GM21825 (cell line): ENCODE measurements at regions not wholly inside any gene's neighbourhood (a gene's known extent, or its start where the extent isn't known, plus 50 kb on each side); places are given as distances from the start of the nearest gene placed in this dataset.
"Not testable (repeated sequence)": the region's sequence is repeated elsewhere in the genome, so short reads cannot be mapped to it uniquely, and the experiment has no call there.

Experiments used
- ATAC-seq: cut with Tn5 transposase; IDR thresholded peaks from one replicate; pipeline ENCODE4 v1.9.1; 2021; ENCODE audit warnings: mild to moderate bottlenecking, moderate library complexity; ENCODE audit not compliant: unreplicated experiment

DNA sequence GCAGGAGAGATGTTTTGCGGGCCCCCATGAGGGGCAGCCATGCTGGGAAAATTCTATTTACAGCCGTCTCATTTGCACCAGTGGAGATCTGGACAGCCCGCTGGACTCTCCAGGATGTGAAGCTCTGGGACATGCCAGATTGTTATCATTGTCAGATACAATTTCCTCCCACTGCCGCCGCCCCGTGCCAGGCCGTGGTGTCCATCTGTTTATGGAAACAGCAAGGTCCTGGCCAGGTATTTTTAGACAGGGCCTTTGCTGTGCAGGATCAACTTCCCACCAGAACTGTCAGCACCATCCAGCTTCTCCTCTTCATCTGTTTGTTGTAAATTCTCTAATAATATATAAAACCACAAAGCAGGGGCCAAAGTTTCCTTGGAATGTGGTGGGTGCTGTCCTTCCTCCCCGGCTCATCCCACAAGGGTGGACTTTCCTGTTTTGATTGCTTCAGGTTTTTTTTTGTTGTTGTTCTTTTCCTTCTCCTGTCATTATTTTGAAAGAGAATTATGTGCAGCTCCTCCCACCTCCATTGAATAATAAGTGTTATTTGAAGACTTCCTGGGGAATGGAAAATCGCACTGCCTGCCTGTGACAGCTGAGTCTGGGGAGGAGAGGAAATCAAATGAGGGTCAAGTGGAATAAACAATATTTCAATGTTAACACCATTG, 398.1 kb downstream of the TNS1 start:
- no peak for ATAC-seq

DNA sequence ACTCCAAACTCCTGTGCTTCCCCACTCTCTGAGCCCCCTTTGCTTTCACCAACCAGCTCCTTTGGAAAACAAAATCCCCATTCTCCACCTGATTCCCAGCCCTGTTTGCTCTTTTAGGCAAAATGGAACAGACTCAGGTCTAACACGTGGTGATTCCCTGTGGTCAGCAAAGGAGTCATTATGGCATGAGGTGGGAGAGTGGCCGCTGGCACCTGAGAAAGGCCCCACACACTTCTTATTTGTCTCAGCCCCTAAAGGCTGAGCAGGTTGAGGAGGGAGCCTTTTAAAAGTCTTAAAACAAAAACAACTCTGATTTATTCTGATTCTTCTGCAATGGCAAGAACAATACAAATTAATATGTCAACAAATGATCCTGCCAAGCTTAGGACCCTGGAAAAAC, 401.2 kb downstream of the TNS1 start:
- ATAC-seq: no peak

DNA sequence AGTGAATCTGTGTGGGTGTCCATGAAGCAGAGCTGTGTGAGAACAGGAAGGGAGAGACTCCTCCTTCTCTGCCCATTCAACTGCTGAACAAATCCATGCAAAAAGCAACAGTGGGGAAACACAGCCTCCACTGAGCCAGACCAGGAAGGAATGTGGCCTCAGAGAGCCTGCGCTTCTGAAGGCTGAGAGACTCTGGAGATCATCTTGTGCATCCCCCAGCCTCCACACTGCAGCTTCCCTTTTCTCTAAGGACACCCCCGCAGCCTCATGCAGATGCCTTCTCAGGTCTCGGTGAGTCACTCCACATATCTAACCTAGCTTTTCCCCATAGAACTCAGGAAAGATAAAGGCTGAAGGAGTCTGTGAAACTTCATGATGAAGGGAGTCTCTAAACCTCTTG, 402.9 kb downstream of the TNS1 start:
- ATAC-seq: no peak

DNA sequence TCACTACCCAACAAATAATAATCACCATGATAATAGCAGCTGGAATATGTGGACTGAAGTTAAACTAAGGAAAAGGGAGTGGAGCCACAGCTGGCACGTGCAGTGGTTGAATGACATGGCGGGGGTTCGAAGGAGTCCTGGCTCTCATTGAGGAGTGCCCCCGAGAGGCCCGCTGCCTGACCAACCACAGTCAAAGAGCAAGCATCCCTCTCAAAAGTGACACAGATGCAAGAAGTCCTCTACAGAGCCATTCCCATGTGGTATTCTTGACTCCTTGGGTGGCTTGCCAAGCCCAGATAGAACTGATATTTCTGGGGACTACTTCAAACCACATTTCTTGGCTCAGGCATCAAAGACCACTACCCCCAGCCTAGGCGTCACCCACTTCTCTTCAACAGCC, 405.1 kb downstream of the TNS1 start:
- no peak for ATAC-seq

DNA sequence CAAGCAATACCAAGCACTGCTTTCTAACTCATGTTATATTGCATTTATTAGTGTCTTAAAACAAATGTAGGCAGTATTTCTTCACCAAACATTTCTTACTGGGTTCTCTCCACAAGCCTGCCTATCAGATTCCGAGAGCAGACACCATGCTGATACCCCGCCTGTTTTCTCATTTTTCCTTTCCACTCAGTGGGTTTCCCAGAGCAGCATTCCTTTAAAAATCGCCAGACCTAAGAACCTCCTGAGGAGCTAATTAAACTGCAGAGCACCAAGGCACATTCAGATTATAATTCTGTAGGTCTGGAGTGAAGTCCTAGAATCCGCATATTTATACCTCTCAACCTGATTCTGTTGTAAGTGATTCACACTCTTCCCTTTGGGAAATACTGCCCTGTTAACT, 405.6 kb downstream of the TNS1 start:
- ATAC-seq: no peak

DNA sequence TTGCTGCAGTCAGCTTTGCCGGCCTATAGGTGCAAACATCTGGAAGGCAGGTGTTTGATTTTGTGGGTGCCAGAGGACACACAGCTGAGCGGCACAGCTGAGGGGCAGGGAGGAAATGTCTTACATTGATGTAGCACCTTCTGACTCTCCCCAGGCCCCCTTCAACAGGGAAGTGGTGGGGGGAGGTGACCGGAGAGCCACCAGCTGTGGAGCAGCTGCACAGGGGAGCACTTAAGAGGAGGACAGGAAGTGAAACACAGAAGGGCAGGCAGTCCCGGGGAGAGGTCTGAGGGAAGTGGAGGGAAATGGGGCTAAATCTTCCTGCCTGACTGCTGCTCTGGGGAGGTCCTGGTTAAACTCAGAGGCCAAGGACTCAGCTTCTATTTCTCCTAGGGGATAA, 409.1 kb downstream of the TNS1 start:
- no peak for ATAC-seq

DNA sequence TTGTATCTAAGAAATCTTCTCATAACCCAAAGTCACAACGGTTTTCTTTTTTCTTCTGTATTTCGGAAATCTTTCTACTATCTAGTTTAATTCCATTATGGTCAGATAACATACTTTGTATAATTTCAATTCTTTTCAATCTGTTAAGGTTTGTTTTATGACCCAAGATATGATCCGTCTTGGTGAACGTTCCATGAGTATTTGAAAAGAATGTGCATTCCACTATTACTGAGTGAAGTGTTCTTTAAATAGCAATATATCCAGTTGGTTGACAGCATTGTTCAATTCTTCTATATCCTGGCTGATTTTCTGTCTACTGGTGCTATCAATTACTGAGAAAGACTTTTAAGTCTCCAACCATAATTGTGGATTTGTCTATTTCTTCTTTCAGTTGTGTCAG, 414.5 kb downstream of the TNS1 start:
- ATAC-seq: no peak

DNA sequence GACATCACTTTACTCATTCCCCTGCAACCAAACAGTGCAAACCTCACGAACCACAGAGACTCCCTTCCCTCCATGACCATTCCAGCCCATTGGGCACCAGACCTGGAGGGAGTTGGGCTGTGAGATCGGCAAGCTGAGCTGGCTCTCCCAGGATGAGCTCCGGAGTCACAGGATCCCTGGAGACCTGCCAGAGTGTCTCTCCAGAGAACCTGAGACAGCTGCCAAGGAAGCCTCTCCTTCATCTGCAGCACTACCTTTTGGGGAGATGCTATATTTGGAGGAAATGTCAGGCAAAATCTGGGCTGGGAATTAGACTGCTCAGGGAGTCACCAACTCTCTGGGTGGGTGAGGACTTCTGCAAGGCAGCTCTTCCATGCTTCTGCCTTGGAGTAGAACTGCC, 417.4 kb downstream of the TNS1 start:
- ATAC-seq: no peak

DNA sequence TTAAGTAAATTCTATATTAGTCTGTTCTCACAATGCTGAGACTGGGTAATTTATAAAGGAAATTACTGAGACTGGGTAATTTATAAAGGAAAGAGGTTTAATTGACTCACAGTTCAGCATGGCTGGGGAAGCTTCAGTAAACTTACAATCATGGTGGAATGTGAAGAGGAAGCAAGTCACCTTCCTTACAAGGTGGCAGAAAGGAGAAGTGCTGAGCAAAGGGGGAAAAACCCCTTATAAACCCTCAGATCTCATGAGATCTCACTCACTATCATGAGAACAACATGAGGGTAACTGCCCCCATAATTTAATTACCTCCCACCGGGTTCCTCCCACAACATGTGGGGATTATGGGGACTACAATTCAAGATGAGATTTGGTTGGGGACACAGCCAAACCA, 422.4 kb downstream of the TNS1 start:
- ATAC-seq: not testable (repeated sequence)

DNA sequence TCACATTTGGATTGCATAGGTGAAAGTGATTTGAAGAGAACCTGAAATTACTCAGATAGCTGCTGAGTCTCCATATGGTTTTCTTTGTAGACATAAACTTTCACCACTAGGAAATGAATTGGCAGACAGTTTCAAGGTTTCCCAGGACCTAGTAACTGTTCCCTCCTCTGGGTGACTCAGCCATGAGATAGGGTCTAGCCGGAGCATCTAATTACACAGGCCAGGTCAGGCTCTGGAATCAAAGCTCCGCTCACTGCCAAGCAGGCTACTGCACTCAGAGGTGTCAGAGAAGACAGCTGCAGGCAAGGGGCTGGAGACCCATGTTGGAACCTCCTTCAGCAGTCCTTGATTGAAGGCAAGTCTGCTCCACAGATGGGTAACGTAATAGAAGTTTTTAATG, 429.2 kb downstream of the TNS1 start:
- no peak for ATAC-seq

DNA sequence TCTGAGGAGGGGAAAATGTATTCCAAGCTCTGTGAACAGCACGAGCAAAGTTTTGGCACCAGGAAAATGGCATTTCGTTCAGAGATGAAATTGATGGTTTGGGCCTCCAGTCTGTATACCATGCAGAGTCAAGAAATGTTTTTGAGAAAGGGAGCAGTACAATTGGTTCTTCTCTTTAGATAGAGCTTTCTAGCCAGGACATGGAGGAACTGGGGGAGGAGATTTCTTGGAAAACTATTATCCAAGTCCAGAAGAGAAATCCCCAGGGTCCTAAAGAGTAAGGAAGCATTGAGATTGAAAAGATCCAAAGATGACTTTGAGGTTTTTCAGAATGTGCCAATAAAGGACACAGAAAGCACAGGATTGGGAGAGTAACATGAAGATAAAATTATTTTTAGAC, 432.4 kb downstream of the TNS1 start:
- no peak for ATAC-seq

DNA sequence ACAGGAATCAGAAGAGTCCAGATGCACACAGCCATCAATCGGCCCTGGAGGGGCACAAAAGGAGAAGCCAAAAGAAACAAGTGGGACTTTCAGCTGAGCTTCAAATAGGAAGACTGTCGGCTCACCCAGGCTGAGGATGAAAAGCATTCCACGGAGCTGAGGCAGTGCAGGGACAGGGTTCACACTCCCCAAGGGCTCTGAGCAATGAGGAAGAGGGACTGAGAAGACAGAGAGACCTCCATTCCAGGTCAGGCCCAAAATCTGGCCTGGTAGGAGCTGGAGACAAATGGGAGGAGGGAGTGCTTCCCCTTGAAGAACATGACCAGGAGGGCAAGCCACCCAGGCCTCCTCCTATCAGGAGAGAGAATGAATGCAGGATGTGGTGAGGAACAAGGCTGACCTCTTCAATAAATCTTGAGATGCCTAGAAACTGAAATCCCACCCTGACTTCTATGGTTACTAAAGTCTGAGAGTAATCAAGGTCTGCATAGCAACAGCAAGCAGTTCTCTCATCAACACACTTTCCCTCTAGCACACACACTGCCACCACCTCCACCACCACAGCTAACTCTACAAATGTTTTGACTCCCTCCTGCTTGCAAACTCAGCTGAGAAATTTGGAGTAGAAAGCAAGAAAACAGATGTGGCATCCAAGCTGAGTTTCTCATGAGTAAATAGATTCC, 434.4 kb downstream of the TNS1 start:
- ATAC-seq: no peak

DNA sequence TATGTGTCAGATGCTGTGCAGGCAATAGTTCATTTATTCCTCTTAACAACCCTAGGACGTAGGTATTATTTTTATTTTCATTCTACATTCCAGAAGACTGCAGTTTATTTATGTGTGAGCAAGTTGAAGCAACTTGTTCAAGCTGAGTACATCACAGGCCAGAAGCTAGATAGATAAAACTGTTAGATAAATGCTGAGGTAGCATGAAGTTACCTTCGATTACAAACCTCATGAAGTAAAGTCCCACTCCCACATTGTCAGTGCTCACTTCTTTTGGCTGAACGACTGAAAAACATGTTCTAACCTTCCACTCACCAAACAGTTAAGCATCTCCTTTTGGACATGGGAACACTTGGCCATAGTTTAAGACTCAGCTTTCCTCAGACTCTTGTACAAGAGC, 439.2 kb downstream of the TNS1 start:
- ATAC-seq: no peak

DNA sequence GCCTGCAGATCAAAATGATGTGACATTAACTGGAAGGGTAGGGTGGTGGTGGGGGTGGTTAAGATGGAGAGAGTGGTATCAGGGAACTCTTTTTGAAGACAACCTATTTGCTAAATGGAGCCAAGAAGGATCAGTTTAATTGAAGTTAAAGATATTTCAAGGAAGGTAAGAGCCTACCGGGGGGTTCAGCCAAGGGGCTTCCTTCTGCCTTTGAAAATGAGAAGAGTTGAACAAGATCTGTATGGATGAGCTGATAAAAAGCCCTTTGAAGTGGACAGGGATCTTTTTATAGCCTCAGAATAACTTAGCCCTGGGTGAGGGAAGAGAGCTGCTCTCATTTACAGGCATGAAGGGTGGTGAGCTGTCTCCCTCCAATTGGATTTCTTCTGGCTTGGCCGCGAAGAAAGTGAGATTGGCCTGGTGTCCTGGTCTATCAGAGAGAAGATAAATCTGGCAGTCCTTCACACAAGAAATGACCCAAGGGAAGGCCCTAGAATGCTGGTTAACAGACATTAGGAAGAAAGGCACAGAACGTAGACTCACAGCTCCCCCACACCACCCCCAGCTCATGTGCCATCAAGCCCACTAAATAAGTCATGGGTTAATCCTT, 439.8 kb downstream of the TNS1 start:
- no peak for ATAC-seq

DNA sequence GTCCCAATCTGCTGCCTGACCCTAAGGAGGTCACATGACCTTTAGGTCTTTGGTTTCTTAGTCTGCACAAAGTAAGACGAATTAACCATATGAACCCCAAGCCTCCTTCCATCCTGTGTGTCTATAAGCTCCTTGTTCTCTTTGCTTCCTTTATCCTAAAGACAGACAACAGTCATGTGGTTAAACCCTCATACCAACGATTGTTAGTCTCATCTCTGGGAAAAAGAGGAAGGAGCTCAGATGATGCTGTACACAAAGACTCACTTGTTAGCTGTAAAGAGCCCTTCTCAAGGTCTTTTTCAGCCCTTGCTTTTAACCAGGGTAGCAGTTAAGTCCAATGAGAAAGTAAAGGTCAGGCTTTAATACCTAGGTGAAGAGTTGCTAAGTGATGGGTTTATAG, 443.7 kb downstream of the TNS1 start:
- no peak for ATAC-seq

DNA sequence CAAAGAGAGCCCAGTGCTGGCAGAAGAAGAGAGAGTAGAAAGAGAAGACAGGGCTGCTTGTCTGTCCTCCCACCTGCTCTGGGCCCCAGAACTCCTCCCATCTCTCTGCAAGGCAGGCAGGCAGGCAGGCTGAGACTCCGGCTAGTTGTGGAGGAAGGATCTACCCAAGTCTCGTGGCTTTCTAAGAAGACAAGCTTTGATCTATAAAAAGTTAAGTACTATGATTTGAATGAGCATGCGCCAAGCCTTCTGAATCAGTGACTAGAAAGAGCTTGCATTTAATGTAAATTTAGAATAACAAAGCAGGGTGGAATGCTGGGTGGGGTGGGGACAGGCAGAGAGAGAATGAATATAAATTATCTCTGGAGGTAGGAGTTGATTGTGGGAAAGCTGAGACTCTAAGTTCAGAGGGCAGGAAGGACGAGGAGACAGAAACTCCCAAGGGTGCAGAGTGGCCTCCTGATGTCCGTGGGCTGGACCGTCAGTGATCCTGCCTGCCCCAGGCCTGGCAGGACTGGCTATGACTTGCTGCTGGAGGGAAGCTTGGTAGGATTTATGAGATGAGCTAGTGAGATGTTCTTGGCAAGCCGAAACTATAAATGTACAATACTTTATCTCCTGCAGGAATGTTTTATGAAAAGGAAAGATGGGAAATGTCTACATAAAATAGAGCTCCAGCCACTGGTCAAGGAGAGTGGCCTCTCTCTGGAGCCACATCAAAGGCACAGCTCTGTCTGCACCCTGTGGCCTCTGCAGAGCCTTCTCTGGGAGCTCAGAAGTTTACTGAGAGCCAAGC, 447.5 kb downstream of the TNS1 start:
- ATAC-seq: no peak

DNA sequence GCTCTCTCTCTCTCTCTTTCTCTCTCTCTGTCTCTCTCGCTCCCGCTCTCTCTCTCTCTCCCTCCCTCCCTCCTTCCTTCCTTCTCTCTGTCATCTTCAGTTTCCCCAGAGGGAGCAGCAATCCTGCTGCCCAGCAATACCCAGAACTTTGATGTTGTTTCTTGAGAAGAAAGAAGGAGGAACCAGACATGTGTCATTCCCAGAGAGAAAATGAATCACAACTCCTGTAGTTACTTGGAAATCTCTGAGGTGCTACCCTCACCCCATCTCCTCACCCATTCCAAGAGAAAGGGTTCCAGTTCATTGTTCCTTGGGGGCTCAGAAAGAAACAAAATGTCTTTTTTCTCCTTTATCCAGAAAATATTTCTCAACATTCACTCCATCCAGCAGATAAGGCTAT, 449.1 kb downstream of the TNS1 start:
- no peak for ATAC-seq

DNA sequence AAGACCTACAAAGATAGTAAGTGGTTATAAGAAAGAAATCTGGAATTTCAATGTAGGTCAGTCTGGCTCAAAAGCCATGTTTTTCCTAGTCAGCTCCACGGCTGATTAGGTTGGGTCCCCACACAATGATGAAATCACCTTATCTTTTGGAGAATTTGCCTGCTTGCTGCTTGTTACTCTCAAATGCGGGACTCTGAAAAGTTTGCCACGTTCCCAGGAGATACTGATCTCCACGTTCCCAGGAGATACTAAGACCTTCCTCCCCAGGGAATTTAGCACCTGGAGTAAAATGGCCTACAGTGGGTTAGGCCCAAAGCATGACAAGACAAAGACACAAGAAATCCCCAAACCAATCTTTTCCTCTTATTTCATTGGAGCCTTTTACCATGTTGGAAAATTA, 449.6 kb downstream of the TNS1 start:
- ATAC-seq: no peak

DNA sequence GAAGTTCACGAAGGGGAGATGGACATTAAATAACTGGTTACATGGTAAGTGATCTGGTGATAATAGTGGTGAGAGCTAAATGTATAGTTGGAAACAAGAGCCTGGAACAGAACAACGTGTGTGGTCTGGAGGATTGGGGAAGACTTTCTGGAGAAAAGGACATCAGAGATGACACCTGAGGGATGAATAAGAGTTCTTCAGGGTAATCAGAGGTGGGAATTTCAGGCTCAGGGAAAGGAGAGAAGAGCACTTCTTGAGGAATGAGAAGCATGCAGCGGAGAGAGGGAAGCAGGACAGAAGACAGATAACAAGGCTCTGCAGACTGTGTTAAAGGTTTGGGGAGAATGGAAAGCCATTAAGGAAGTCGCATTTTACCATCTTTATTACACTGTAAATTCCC, 450.7 kb downstream of the TNS1 start:
- no peak for ATAC-seq

DNA sequence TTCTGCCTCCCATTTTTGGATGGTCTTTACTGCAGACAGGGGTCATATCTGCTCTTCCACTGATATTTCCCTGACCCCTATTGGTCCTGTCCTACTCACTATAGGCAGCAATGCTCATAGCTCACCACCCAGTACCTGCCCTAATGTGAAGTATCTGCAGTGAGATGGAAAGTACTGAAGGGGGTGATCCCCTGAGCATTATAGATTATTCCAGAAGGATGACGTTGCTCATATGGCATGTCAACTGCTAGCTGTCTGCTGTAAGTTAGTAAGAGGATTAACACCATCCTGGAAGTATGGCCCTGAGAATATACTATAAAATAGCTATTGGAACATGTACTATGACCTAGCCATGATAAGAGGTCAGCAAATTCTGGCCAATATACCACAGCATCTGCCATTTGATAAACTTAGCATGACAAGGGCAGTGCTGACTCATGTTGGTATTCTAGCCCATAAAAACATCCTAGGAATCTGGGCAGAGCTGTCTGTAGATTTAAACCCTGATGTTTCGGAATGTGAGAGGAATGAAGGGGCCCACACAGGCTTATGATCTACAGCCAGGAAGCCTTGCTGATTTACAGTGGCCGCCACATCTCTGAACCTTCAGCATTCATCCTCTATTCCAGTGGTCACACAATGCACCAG, 451.4 kb downstream of the TNS1 start:
- ATAC-seq: no peak

DNA sequence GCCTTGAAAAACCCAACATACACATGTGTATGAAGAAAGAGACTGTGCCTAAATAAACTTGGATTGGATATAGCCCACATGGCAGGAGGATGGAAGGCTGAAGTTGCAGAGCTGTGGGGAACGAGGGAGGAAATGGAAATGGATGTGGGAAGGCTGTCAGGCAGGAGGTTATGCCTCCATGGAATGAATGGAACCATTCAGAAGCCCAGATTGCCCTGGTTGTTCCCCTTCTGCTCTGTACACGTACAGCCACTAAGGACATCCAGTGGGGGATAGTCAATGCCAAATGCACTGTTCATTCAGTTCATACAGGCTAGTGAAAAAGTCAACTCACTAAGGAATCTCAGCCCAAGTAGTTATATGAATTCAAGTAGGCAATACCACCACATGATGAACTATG, 463.7 kb downstream of the TNS1 start:
- no peak for ATAC-seq
